SU-DHL-6 (cell line): ENCODE measurements at regions not wholly inside any gene's neighbourhood (a gene's known extent, or its start where the extent isn't known, plus 50 kb on each side); places are given as distances from the start of the nearest gene placed in this dataset.

Source experiments
- EZH2phosphoT487 ChIP-seq: fragments of 200-600 bp; sonication (generic), shearing (Covaris generic); conservative IDR thresholded peaks from 2 replicates; pipeline ENCODE4 v1.6.1; 2018; ENCODE audit warnings: mild to moderate bottlenecking, antibody characterized with exemption, low read length, moderate library complexity, mixed read lengths
- TF ChIP-seq, protein P1 (sequence below): fragments of 200-600 bp; sonication (generic); IDR thresholded peaks from one replicate; pipeline ENCODE4 v1.5.1; 2017; ENCODE audit warnings: antibody characterized with exemption, mild to moderate bottlenecking, low read length, moderate library complexity; ENCODE audit not compliant: insufficient read depth, poor library complexity, severe bottlenecking

DNA sequence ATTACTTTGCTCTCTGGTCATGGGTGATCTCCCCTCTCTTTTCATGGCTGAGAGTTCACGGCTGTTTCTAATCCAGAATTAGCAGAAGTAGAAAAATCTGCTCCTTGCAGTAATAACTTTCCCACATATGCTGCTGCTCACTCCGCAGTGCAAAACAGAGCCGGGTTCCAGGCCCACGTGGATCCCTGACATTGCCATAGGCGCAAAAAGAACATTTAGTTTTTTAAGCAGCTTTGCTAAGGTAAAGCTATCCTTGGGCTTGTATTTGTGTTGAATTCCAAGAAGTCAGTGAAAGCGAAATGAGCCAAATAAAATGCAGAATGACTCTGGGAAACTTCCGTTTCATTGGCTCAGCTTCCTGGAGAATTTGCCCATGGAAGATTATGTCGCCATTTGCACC lies 633.7 kb upstream of the SUCLG2 start:
- TF ChIP-seq, protein P1, sequence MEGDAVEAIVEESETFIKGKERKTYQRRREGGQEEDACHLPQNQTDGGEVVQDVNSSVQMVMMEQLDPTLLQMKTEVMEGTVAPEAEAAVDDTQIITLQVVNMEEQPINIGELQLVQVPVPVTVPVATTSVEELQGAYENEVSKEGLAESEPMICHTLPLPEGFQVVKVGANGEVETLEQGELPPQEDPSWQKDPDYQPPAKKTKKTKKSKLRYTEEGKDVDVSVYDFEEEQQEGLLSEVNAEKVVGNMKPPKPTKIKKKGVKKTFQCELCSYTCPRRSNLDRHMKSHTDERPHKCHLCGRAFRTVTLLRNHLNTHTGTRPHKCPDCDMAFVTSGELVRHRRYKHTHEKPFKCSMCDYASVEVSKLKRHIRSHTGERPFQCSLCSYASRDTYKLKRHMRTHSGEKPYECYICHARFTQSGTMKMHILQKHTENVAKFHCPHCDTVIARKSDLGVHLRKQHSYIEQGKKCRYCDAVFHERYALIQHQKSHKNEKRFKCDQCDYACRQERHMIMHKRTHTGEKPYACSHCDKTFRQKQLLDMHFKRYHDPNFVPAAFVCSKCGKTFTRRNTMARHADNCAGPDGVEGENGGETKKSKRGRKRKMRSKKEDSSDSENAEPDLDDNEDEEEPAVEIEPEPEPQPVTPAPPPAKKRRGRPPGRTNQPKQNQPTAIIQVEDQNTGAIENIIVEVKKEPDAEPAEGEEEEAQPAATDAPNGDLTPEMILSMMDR = no peak
- TF ChIP-seq EZH2phosphoT487 = no peak
